GM18868 (cell line): ENCODE measurements at regions not wholly inside any gene's neighbourhood (a gene's known extent, or its start where the extent isn't known, plus 50 kb on each side); places are given as distances from the start of the nearest gene placed in this dataset.
"Not testable (repeated sequence)": the region's sequence is repeated elsewhere in the genome, so short reads cannot be mapped to it uniquely, and the experiment has no call there.

Experiments
- ATAC-seq: cut with Tn5 transposase; IDR thresholded peaks from one replicate; pipeline ENCODE4 v1.9.1; 2021; ENCODE audit warnings: mild to moderate bottlenecking, moderate library complexity; ENCODE audit not compliant: unreplicated experiment

DNA sequence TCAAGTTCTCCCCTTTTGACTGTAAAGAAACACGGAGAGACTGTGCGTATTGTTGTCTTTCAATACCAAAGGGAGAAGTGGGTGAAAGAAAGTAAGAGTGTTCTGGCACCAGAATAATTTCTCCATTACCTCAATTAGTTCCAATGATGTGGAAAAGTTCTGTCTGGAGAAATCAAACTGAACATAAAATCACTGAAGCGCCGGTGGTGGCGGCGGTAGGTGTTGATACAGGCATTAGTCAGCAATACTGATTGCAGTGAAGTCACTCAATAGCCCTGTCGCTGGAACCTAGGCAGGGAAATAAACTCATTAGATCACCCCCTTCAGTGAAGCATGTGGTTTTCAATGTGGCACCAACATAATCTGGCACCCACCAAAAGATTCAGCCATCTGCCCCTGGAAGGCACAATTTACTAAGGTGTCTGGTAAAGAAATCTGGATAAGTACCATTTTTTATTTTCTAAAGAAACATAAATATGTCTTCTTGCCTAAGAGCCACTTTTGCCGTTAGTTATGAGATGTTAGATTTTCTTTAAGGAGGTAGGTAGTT lies 274.2 kb upstream of the SOX9 start:
- no peak for ATAC-seq

DNA sequence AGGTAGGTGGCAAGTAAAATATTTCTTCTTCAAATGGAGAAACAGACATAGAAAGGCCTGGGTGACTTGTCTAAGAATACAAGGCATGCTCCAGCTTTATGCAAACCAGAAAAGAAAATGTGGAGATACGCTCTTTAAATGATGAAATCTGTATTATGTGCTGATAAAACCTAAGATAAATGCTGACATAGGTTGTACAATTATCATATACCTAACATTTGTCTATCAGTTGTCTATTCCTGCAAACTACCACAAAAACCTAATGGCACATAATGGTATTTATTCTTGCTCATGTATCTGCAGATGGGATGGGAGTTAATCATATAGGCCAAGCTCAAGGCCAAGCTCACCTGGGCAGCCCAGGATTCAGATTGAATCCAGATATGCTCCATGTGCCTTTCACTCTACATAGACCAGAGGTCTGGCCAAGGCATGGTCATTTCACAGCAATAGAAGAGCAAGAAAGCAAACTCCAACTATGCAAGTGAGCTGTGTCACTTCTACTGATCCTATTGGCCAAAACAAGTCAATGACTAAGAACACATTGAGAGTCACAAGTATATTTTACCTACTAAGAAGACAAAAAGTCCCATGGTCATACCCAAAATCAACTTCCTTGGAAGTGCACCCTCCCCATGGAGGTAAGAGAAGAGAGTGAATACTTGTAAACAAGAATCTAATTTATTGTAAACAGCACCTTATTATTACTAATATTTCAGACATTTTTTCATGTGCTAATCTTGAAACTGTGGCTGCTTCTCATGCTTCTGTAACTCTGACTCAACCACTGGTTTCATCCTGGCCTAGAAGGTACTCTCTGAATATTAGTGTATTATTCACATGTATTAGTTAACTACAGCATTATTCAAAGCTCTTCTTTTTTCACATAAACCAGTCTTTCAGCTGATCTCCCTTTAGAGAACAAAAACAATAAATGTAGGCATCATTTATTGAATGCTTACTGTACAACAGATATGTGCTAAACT lies 270.7 kb upstream of the SOX9 start:
- peak; percentile 84 for ATAC-seq

DNA sequence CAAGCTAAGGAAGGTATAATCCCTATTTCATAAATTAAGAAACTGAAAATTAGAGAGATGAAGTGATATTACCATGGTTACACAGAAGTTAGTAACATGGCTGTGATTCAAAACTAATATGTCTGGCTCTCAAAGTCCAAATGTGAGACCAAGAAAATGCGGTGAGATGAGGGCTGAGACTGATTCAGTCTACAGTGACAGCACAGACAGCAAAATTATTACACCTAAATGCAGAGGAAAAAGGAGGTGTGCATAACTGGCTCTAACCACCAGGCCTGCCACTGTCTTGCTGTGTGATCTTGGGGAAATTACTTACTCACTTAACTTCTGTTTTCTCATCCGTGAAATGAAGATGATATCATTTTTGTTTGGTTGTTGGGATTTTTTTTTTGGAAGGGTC lies 270.0 kb upstream of the SOX9 start:
- ATAC-seq = peak; percentile 54

DNA sequence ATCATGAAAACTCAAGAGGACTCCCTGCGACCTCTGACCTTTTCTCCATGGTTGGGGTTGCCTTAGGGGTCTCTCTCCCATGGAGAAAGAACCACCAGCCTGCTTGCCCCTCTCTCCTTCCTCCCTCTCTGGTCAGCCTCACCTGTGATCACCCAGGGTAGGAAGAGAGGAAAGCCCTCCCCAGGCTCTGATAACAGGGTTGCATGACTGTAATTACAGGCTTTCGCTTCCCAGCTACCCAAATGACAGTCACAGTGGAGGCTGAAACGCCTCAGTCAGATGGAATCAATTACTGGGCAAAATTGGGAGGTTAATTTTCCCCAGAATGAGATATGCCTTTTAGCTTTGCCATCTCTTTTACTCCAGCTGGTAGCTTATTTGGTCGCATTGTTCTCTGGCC lies 265.8 kb upstream of the SOX9 start:
- ATAC-seq = no peak

DNA sequence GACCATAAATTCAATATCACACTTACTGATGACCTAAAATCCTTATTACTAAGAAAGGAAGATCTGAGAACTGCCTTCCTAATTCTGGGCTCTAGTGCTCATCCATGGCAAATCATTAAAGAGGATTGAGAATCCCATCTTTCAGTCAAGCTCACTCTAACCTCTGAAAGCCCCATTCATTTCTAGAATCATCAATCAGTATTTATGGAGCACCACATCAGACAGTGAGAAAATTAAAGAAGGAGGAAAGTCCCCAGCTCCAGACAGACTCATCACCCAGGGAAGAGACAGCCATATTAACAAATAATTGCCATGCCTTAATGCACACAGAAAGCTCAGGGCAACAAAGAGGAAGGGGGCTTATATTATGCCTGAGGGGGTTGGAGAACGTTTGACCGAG lies 256.1 kb upstream of the SOX9 start:
- peak; percentile 72 for ATAC-seq

DNA sequence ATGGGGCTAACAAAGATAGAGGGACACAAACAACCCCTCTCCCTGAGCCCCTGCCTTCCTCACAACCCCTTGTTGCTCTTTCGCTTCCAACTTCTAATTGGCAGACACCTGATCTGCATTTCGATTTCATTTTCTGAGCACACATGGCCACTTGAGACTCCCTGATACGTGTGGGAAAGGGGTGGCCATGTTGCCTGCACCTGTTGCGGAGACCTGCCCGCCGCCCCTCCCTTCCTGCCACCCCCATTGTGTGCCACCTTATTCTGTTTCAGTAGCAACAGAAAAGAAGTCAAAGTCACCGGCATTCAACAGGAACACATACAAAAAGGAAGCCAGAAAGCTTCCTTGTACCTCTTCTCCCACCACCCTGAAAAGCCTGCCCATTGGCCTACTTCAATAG lies 254.7 kb upstream of the SOX9 start:
- ATAC-seq = no peak

DNA sequence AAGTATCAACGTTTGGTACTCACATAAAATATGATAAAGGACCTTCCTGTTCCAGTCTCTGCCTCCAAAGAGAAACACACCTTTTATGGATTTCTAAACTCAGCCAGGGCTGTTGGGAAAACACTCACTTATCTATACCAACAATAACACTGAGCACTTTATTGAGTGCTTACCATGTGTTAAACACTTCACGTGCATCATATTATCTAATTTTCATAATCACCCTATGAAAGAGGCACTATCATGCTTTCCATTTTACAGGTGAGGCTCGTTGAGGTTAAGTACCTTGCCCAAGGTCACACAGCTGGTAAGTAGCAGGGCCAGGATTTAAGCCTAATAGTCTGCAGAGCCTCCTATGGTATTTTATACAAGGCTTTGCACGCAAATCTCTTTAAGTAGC lies 251.5 kb upstream of the SOX9 start:
- no peak for ATAC-seq

DNA sequence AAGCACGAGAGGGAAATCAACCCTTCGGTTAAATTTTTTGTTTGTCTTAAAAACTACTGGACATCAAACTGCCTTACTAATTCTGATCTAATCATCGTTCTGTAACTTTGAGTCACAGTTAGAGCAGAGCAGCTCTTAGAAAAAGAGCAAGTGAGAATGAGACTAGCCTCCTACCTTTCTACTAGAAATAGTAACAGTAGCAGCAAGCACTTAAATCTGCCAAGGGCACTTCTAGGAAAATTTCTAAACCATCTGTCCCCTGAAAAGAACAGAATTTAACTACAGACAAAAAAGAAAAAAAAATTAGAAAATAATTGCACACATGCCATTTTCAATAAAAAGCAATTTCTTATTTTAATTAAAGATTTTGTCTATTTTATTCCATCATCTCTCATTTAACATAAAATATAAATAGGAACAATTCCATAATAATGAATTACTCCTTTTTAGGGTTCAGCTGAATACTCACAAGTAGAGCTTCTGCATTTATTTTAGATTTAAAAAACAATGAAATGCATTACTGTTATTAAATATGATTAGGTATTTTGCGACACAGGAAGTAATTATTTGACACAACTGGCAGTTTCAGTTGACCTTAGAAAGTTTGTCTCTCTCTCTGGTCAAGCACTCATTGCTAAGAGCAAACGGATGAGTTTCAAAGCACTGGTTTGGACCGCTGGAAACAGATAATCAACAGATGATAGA lies 250.8 kb upstream of the SOX9 start:
- no peak for ATAC-seq

DNA sequence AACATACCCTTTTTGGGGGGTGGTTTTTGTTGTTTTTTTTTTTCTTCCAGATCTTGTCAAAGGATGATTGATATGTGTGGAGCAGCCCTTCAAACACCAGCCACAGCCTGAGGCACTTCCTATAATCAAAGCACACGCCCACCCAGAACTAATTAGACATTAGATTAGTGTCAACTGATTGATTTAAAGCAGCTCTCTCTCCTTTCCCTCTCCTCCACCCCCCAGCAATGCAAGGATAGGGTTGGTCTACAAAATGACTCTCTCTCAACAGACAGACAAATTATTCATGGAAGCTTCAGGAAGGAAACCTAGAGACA lies 250.3 kb upstream of the SOX9 start:
- ATAC-seq = no peak

DNA sequence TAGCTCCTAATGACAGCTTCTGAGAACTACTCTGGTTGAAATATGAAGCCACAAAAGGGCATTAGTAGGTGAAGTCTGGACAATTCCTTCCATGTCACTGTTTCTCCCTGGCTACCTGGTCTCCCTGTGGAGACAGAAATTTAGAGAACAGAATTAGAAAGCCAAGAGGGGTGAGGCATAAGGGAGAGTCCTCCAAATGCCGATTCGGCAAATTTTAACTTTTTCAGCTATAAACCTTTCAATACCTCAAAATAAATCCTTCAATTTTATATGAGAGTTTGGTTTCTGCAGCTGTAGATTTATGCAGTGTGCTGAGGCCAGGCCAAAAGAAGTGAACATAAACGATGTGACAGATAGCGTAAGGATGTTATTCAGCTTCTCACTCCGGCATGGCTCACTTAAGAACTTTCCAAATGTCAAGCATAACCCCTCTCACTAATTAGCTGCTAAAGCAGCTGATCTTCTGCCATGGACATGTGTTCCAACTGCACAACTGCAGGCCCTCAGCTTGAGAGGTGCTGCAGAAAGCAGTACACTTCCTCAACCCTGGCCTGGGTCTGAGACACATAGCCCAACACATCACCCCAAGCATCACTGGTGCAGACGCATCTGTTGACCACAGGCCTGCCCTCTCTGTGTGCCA lies 247.9 kb upstream of the SOX9 start:
- ATAC-seq = no peak

DNA sequence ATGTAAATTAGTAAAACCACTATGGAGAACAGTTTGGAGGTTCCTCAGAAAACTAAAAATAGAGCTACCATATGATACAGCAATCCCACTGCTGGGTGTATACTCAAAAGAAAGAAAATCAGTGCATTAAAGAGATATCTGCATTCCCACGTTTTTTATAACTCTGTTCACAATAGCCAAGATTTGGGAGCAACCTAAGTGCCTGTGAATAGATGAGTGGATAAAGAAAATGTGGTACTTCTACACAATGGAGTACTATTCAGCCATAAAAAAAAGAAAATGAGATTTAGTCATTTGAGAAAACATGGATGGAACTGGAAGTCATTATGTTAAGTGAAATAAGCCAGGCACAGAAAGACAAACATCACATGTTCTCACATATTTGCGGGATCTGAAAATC lies 246.0 kb upstream of the SOX9 start:
- ATAC-seq = not testable (repeated sequence)

DNA sequence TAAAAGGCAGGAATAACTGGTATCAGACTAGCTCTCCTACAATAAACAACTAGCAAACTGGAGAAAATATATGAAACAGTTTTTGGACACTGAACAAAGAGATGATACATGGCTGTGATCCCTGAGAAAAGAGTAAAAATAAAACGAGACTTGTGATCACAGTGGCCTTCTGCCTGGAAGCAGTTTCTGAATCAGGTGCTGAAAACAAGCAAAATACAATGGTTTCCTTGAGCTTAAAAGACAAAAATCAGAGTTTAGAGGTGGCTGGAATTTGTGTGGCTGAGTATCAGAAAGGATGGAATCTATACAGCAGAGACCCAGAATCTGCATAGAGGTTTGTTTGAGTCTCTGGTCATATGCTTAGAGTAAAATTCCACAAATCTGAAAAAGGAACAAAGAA lies 242.5 kb upstream of the SOX9 start:
- ATAC-seq = no peak

DNA sequence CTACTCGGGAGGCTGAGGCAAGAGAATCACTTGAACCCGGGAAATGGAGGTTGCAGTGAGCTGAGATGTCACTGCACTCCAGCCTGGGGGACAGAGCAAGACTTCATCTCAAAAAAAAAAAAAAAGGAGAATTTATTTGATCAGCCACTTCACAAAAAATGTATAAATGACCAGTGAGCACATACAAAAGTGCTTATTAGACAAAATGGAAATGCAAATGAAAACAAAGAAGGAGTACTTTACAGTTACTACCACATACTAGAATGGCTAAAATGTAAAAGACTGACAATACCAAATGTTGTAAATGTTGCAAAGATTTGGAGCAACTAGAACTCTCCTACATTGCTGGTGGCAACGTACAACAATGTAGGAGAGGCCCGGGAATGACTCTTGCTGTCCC lies 241.8 kb upstream of the SOX9 start:
- no peak for ATAC-seq

DNA sequence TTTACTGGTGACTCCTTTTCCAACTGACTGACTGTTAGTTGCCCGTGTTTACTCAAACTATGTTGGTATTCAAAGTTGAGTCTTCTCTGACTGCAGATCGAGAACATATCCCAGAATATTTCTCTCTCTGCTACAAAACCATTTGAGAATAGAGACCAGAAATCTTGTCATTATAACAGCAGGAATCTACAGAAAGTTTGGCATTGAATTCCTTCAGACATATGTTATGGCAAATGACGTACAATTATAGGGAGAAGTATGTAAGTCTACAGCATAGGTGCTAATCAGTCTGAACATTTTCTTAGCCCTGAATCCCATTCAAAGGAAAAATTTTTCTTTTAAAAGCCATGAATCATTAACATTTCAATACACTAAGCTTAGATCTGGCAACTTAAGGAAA lies 239.8 kb upstream of the SOX9 start:
- ATAC-seq = no peak

DNA sequence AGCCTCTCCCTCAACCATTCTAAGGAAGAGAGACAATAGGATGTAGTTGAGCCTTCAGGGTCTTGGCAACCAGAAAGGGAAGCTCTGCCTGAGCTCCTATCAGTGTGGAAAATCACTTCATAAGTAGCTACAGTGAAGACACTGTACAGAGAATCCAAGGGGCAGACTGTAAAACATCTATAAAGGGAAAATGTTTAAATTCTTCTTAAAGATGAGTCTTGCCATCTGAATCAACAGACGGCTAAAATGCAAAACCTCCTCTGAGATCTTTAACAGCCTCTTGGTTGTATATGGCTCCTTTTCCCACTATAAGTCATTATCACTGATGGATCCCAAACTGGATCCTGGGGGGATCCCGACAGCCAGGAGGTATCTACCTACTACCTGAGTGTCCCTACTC lies 239.2 kb upstream of the SOX9 start:
- ATAC-seq = no peak

DNA sequence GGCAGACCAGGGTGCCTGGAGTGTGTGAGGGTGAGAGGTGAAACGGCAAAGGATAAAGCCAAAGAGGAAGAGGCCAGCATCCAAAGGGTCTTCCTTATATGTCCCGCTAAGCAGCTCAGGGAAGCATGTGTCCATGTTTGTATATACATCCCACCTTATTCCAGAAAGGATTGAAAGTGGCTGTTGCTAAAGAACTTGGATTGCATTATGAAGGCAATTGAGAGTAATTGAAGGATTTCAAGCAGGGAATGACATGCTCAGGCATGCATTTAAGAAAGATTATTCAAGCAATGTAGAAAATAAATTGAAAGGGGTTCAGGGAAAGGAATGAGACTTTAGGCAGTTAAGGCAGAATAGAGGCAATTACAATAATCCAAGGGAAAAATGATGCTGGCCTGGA lies 237.6 kb upstream of the SOX9 start:
- ATAC-seq = no peak

DNA sequence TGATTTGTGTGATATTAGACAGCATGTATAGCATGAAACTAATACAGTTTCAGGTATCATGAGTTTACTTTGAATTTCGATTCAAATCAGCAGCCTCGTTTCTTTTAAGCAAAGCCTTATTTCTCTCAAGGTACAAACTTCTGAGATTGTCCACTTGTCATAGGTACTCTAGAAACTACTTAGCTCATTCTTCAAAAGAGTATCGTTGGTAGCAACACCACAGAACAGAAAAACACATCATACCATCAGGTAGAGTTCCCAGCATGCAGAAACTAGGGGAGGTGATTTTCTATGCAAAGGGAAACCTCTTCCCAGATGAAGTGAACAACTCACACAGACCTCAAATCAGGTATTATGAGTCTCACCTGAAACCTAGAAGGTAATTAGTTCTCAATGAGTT lies 237.0 kb upstream of the SOX9 start:
- ATAC-seq = peak; percentile 71

DNA sequence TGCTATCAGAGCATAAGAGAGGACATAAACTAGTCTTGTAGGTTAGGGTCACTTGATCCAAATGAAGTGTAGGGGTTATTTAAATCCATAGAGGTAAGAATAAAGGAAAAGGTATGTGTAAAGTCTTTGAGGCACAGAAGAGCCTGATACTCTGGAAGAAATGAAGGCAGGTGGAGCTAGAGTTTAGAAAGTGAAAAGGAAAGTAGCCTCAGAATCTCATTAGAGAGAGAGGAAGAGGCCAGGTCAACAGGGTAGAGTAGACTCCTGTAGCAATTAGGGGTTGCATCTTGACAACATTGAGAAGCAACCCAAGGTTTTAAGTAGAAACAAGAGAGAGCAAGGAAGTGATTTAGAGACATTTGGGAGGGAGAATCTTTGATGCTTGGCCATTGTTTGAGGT lies 235.2 kb upstream of the SOX9 start:
- peak; percentile 73 for ATAC-seq

DNA sequence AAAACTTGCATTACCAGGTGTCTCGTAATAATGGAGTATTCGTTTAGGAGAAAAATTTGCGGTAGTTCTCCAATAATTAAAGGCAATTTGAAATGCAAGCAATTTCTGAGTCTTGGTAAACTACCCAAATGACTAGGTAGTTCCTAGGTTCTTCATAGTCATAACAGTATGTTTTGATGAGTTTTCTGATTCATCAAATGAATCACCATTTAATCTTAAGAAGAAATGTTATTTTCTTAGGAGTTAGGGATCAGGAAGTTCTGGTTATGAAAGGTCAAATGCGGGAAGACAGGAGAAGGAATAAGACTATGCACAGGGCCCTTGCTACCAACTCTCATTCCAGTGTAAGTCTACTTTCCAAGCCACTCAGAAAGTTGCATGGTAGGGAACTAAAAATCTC lies 221.5 kb upstream of the SOX9 start:
- no peak for ATAC-seq

DNA sequence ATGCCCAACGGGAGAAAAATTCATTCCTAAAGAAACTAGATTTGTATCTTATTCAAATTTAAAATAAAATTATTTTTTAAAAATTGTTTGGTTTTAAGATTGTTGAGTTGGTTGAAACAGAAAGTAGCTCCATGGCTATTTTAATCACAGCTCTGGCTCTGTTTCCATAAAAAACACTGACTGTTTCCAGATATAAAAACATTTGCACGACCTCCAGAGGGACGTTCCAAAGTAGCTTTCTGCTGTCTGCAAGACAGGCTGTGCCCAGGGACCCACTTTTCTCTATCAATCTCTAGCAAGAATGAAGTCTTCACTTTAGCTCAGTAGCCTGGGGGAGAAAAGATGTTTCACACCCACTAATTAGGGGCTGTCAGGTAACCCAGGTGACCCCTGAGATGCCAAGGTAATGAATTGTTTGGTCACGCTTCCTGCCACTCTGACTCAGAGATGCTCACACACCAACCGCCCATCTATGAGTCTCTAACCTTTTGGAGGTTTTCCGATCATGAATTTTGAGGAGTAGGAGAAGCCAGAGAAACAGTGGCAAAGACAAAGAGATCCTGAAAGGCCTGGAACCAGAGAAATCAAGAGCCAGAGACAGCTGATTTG lies 220.1 kb upstream of the SOX9 start:
- ATAC-seq = no peak

DNA sequence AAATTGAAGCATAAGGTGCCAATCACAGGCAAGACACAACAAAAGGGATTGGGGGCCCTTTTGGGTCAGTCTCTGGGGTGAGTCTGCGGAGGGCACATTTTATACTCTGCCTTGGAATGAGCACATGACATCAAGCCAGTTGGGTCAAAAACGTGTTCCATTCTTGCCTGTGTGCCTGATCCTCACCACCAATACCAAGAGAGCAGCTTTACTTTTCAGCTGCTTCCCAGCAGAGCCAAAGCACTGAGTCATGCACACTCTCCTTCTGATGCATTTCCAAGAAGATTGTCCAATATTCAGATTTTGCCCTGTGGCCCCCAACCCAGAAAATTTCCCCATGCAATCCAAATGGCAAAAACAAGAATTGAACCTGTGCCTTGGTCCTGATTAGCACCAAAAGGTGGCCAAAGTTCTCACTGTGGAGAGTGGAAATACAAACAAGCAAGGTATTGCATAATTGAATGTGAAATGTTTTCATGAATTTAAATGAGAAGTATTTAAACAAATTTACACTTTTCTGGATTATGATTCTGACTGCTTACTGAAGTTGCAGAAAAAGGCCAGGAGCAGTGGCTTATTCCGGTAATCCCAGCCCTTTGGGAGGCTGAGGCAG lies 217.8 kb upstream of the SOX9 start:
- ATAC-seq = no peak
